GM18511 (cell line): ENCODE measurements at regions not wholly inside any gene's neighbourhood (a gene's known extent, or its start where the extent isn't known, plus 50 kb on each side); places are given as distances from the start of the nearest gene placed in this dataset.
"Not testable (repeated sequence)": the region's sequence is repeated elsewhere in the genome, so short reads cannot be mapped to it uniquely, and the experiment has no call there.

Source experiments
- ATAC-seq: cut with Tn5 transposase; IDR thresholded peaks from one replicate; pipeline ENCODE4 v1.9.1; 2021; ENCODE audit warnings: mild to moderate bottlenecking, moderate library complexity; ENCODE audit not compliant: unreplicated experiment

- no peak for ATAC-seq
These were observed 324.2 kb downstream of the ANTXR2 start for GRCh38 chr4:79748835-79749234.

GRCh38 chr4:79747252-79747651 is 325.8 kb downstream of the ANTXR2 start:
- ATAC-seq: no peak

GRCh38 chr4:79743014-79743413 is 330.0 kb downstream of the ANTXR2 start:
- no peak for ATAC-seq

- ATAC-seq: no peak
These were observed 331.9 kb upstream of the GK2 start for GRCh38 chr4:79739912-79740311.

- ATAC-seq: no peak
These were observed 315.5 kb upstream of the GK2 start for GRCh38 chr4:79723507-79723906.

GRCh38 chr4:79700356-79700755 is 292.3 kb upstream of the GK2 start:
- ATAC-seq: no peak

- ATAC-seq: no peak
These were observed 289.4 kb upstream of the GK2 start for GRCh38 chr4:79697444-79697843.

GRCh38 chr4:79696534-79696933 is 288.5 kb upstream of the GK2 start:
- ATAC-seq: not testable (repeated sequence)

GRCh38 chr4:79695848-79696247 is 287.8 kb upstream of the GK2 start:
- no peak for ATAC-seq

GRCh38 chr4:79689740-79690139 is 281.7 kb upstream of the GK2 start:
- no peak for ATAC-seq

- no peak for ATAC-seq
These were observed 280.7 kb upstream of the GK2 start for GRCh38 chr4:79688691-79689090.

- no peak for ATAC-seq
These were observed 279.0 kb upstream of the GK2 start for GRCh38 chr4:79687006-79687405.

GRCh38 chr4:79685542-79685941 is 277.5 kb upstream of the GK2 start:
- no peak for ATAC-seq

GRCh38 chr4:79684516-79684915 is 276.5 kb upstream of the GK2 start:
- ATAC-seq: no peak

GRCh38 chr4:79682801-79683530 is 274.9 kb upstream of the GK2 start:
- ATAC-seq: no peak

- no peak for ATAC-seq
These were observed 274.1 kb upstream of the GK2 start for GRCh38 chr4:79682161-79682560.

GRCh38 chr4:79679859-79680258 is 271.8 kb upstream of the GK2 start:
- no peak for ATAC-seq

- no peak for ATAC-seq
These were observed 270.6 kb upstream of the GK2 start for GRCh38 chr4:79678472-79679202.

GRCh38 chr4:79676705-79677104 is 268.7 kb upstream of the GK2 start:
- no peak for ATAC-seq

- ATAC-seq: not testable (repeated sequence)
These were observed 266.9 kb upstream of the GK2 start for GRCh38 chr4:79674906-79675305.

GRCh38 chr4:79673898-79674297 is 265.9 kb upstream of the GK2 start:
- ATAC-seq: no peak

GRCh38 chr4:79673377-79673776 is 265.3 kb upstream of the GK2 start:
- ATAC-seq: no peak
